Neural cell (in vitro differentiated cells): ENCODE measurements at regions not wholly inside any gene's neighbourhood (a gene's known extent, or its start where the extent isn't known, plus 50 kb on each side); places are given as distances from the start of the nearest gene placed in this dataset.

ENCODE experiments used
- CTCF ChIP-seq: fragments of 450-650 bp; IDR thresholded peaks from 2 replicates; pipeline ENCODE4 v1.5.1; 2014; ENCODE audit warnings: antibody characterized with exemption, mild to moderate bottlenecking, moderate library complexity; ENCODE audit not compliant: poor library complexity, severe bottlenecking
- EP300 ChIP-seq: fragments of 450-650 bp; conservative IDR thresholded peaks from 2 replicates; pipeline ENCODE4 v1.6.1; 2014; ENCODE audit warnings: antibody characterized with exemption, mild to moderate bottlenecking, moderate library complexity; ENCODE audit not compliant: poor library complexity, severe bottlenecking
- EZH2 ChIP-seq: fragments of 200-600, 300-800 bp; shearing (Covaris generic), sonication (generic); IDR thresholded peaks from 2 replicates; pipeline ENCODE4 v1.6.1; 2014; ENCODE audit warnings: antibody characterized with exemption, low read length, borderline replicate concordance, mild to moderate bottlenecking; ENCODE audit not compliant: insufficient read depth, poor library complexity, severe bottlenecking
- MXI1 ChIP-seq: fragments of 450-650 bp; conservative IDR thresholded peaks from 2 replicates; pipeline ENCODE4 v1.6.1; 2014; ENCODE audit warnings: antibody characterized with exemption, mild to moderate bottlenecking; ENCODE audit not compliant: poor library complexity, severe bottlenecking
- POLR2AphosphoS5 ChIP-seq: IDR thresholded peaks from 2 replicates; pipeline ENCODE4 v1.6.1; 2012
- REST ChIP-seq: IDR thresholded peaks from 2 replicates; pipeline ENCODE4 v1.6.1; 2012; ENCODE audit warnings: borderline replicate concordance

- no peak for TF ChIP-seq POLR2AphosphoS5
- TF ChIP-seq REST = no peak
- no peak for TF ChIP-seq CTCF
- no peak for TF ChIP-seq EZH2
- TF ChIP-seq EP300 = no peak
- no peak for TF ChIP-seq MXI1
Measured at GRCh38 chr3:116963802-116964201, 254.2 kb downstream of the TUSC7 start.
